ENCODE measurements at regions not wholly inside any gene's neighbourhood (a gene's known extent, or its start where the extent isn't known, plus 50 kb on each side); places are given as distances from the start of the nearest gene placed in this dataset.

DNA sequence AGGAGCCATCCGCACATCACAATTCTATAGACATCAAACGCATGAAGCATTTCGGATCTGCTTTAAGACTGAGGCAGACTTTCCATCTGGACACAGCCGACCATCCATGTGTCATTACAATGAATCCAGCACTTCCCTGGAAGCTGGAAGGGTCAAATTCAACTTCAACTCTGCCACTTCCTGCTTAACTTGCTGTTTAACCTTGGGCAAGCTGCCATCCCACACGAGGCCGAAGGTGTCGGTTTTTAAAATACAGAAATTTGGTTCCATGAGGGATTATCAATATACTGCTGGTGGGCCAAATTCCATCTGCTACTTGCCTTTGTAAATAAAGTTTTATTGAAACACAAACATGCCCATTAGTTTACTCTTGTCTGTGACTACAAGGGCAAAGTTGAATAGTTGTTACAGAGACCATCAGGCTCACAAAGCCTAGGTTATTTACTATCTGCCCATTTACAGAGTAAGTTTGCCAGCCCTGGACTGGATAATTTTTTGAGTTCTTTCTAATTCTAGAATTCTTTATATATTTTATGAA lies 134.6 kb downstream of the FAM204A start:
- Histone ChIP-seq H3K36me3 (replicated peaks; ENCODE audit: insufficient read depth, low read depth) (no peaks in the 10 kb centered on the region), H3K9me3 (ENCODE audit: low read depth) (no peaks in the 10 kb centered on the region), H2AFZ (no peak overlapping the region), H3K27ac (no peak overlapping the region), H3K9me2 (replicated peaks; ENCODE audit: insufficient read depth) (no peaks in the 10 kb centered on the region), H4K20me1 (ENCODE audit: insufficient read depth, poor library complexity, severe bottlenecking) (no peaks in the 10 kb centered on the region), H3K4me2 (no peak overlapping the region), H3K27me3 (no peaks in the 10 kb centered on the region), H3K4me1 (ENCODE audit: insufficient read depth) (no peaks in the 10 kb centered on the region), H3K79me2 (no peaks in the 10 kb centered on the region), H3K4me3 (no peak overlapping the region)
- DNase-seq (ENCODE audit: low spot score) = no peak
- TF ChIP-seq CTCF (IDR thresholded peaks at IDR 0.05; ENCODE audit: poor library complexity) (no peak), EZH2phosphoT487 (IDR thresholded peaks at IDR 0.05; ENCODE audit: low read depth, severe bottlenecking, unreplicated experiment) (no peak), EZH2 (IDR thresholded peaks at IDR 0.05; ENCODE audit: borderline replicate concordance) (no peak)
- WGBS (ENCODE audit: low lambda C conversion rate, missing lambda C conversion rate) = 84% methylated on average over 7 of the region's 7 CpGs

DNA sequence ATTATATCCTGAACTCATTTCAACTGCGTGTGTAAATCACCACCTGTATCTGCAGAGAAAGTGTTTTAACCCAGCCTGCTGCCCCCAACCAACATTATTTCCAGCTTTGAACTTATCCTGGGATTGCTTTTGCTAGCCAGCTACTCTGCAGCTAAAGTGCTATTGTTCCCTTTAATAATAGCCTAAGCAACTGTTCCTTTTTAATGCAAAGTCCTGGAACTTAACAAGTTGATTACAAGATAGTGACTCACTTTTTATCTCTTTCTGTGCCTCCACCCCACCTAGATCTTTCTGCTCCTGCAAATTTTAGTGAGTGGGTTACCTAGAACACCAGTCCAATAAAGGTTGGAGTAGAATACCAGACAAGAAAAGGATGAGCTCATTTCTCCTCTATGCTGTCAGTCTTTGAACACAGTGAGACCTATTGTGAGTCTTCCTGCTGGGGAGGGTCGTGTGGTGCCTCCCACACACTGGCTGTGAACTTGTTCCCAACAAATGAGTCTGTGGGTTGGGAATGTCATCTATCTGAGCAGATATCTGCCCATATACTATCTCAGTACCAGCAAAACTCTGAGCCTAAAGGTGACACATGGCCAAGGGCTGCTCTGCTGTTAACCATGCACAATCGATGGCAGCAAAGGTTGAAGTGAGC lies 137.7 kb downstream of the FAM204A start:
- no peaks in the 10 kb centered on the region for H4K20me1 ChIP-seq (ENCODE audit: insufficient read depth, poor library complexity, severe bottlenecking)
- H2AFZ ChIP-seq = no peak overlapping the region
- H3K4me1 ChIP-seq (ENCODE audit: insufficient read depth) = no peaks in the 10 kb centered on the region
- no peak for DNase-seq (ENCODE audit: low spot score)
- H3K36me3 ChIP-seq (replicated peaks; ENCODE audit: insufficient read depth, low read depth) = no peaks in the 10 kb centered on the region
- no peaks in the 10 kb centered on the region for H3K79me2 ChIP-seq
- no peak overlapping the region for H3K4me3 ChIP-seq
- no peak overlapping the region for H3K27ac ChIP-seq
- WGBS (ENCODE audit: low lambda C conversion rate, missing lambda C conversion rate) = 55% methylated on average over 3 of the region's 3 CpGs
- H3K4me2 ChIP-seq = no peak overlapping the region
- H3K27me3 ChIP-seq = no peaks in the 10 kb centered on the region
- TF ChIP-seq EZH2 (IDR thresholded peaks at IDR 0.05; ENCODE audit: borderline replicate concordance) = no peak
- no peak for TF ChIP-seq EZH2phosphoT487 (IDR thresholded peaks at IDR 0.05; ENCODE audit: low read depth, severe bottlenecking, unreplicated experiment)
- H3K9me3 ChIP-seq (ENCODE audit: low read depth) = no peaks in the 10 kb centered on the region
- H3K9me2 ChIP-seq (replicated peaks; ENCODE audit: insufficient read depth) = no peaks in the 10 kb centered on the region

GRCh38 chr10:118203461-118203860 lies 138.7 kb downstream of the FAM204A start:
- Histone ChIP-seq H3K27me3 (no peaks in the 10 kb centered on the region), H3K27ac (no peak overlapping the region), H3K79me2 (no peaks in the 10 kb centered on the region), H3K4me2 (no peak overlapping the region), H3K9me2 (replicated peaks; ENCODE audit: insufficient read depth) (no peaks in the 10 kb centered on the region), H2AFZ (no peak overlapping the region), H3K36me3 (replicated peaks; ENCODE audit: insufficient read depth, low read depth) (no peaks in the 10 kb centered on the region), H3K9me3 (ENCODE audit: low read depth) (no peaks in the 10 kb centered on the region), H4K20me1 (ENCODE audit: insufficient read depth, poor library complexity, severe bottlenecking) (no peaks in the 10 kb centered on the region), H3K4me3 (no peak overlapping the region), H3K4me1 (ENCODE audit: insufficient read depth) (no peaks in the 10 kb centered on the region)
- no peak for DNase-seq (ENCODE audit: low spot score)
- 63% methylated on average over 2 of the region's 2 CpGs for WGBS (ENCODE audit: low lambda C conversion rate, missing lambda C conversion rate)
- TF ChIP-seq EZH2 (IDR thresholded peaks at IDR 0.05; ENCODE audit: borderline replicate concordance) (no peak), EZH2phosphoT487 (IDR thresholded peaks at IDR 0.05; ENCODE audit: low read depth, severe bottlenecking, unreplicated experiment) (no peak), CTCF (IDR thresholded peaks at IDR 0.05; ENCODE audit: poor library complexity) (no peak)

DNA sequence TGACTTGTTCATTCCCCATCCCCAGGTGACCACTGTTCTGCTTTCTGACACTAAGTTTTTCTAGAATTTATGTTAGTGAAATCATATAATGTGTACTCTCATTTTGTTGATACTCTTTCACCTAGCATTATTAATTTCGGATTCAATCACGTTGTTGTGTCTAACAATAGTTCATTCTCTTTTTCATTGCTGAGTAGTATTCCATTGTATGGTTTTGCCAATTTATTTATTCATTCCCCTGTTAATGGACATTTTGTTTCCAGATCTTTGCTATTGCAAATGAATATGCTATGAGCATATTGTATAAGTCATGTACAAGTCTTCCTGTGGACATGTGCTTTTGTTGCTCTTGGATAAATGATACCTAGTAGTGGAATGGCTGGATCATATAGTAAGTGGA lies 146.4 kb downstream of the FAM204A start:
- no peak overlapping the region for H3K4me2 ChIP-seq
- no peaks in the 10 kb centered on the region for H3K27me3 ChIP-seq
- no peak overlapping the region for H3K4me3 ChIP-seq
- no peaks in the 10 kb centered on the region for H3K9me3 ChIP-seq (ENCODE audit: low read depth)
- H3K9me2 ChIP-seq (replicated peaks; ENCODE audit: insufficient read depth) = no peaks in the 10 kb centered on the region
- no peak for DNase-seq (ENCODE audit: low spot score)
- H3K4me1 ChIP-seq (ENCODE audit: insufficient read depth) = no peaks in the 10 kb centered on the region
- no peak overlapping the region for H2AFZ ChIP-seq
- no peaks in the 10 kb centered on the region for H3K79me2 ChIP-seq
- no peak for TF ChIP-seq EZH2phosphoT487 (IDR thresholded peaks at IDR 0.05; ENCODE audit: low read depth, severe bottlenecking, unreplicated experiment)
- TF ChIP-seq CTCF (IDR thresholded peaks at IDR 0.05; ENCODE audit: poor library complexity) = no peak
- no peak for TF ChIP-seq EZH2 (IDR thresholded peaks at IDR 0.05; ENCODE audit: borderline replicate concordance)
- H3K27ac ChIP-seq = no peak overlapping the region
- H4K20me1 ChIP-seq (ENCODE audit: insufficient read depth, poor library complexity, severe bottlenecking) = no peaks in the 10 kb centered on the region
- 82% methylated on average over 2 of the region's 2 CpGs for WGBS (ENCODE audit: low lambda C conversion rate, missing lambda C conversion rate)
- no peaks in the 10 kb centered on the region for H3K36me3 ChIP-seq (replicated peaks; ENCODE audit: insufficient read depth, low read depth)
